ENCODE measurements at regions not wholly inside any gene's neighbourhood (a gene's known extent, or its start where the extent isn't known, plus 50 kb on each side); places are given as distances from the start of the nearest gene placed in this dataset.

GRCh38 chr13:89372193-89372592 lies 1701.0 kb downstream of the SLITRK5 start:
- no peak for TF ChIP-seq CTCF (IDR thresholded peaks at IDR 0.05; ENCODE audit: insufficient read depth, low read length)
- no peak for TF ChIP-seq GABPA (IDR thresholded peaks at IDR 0.05; ENCODE audit: low read depth)
- TF ChIP-seq REST (IDR thresholded peaks at IDR 0.05; ENCODE audit: insufficient replicate concordance, low read depth): no peak
- TF ChIP-seq POLR2AphosphoS5 (IDR thresholded peaks at IDR 0.05; ENCODE audit: low read depth): no peak
- TF ChIP-seq SPI1 (IDR thresholded peaks at IDR 0.05; ENCODE audit: borderline replicate concordance, low read depth): no peak
